Gastroesophageal sphincter (tissue), 4 donors: ENCODE measurements at regions not wholly inside any gene's neighbourhood (a gene's known extent, or its start where the extent isn't known, plus 50 kb on each side); places are given as distances from the start of the nearest gene placed in this dataset.
"Not testable (repeated sequence)": the region's sequence is repeated elsewhere in the genome, so short reads cannot be mapped to it uniquely, and the experiment has no call there.

Experiments used
- ATAC-seq: fragments of 150-250 bp; one replicate; pipeline ENCODE4 v1.9.1; 2016; ENCODE audit warnings: mild to moderate bottlenecking, moderate library complexity
- H3K27ac ChIP-seq, 4 donors: fragments of 200-600 bp; sonication (generic) in 3 of 4; 1 replicate in 3 of 4; 2 replicates in 1 of 4; pipeline ENCODE4 v1.5.1; 2016 to 2019
- H3K27me3 ChIP-seq: fragments of 200-600 bp; sonication (generic); one replicate; pipeline ENCODE4 v1.5.1; 2019
- H3K36me3 ChIP-seq, 2 donors: fragments of 200-600 bp; sonication (generic); one replicate each; pipeline ENCODE4 v1.5.1; 2019; ENCODE audit warnings: control low read depth in 1 of 2
- H3K4me1 ChIP-seq, 3 donors: fragments of 200-600 bp; sonication (generic); 1 replicate in 2 of 3; 2 replicates in 1 of 3; pipeline ENCODE4 v1.5.1; 2016 to 2019; ENCODE audit warnings: control low read depth in 2 of 3
- H3K4me3 ChIP-seq, 2 donors: fragments of 200-600 bp; sonication (generic); one replicate each; pipeline ENCODE4 v1.5.1; 2019; ENCODE audit warnings: mild to moderate bottlenecking in 1 of 2, moderate library complexity in 1 of 2
- H3K9me3 ChIP-seq, 3 donors: fragments of 200-600 bp; sonication (generic); one replicate each; pipeline ENCODE4 v1.5.1; 2017 to 2019; ENCODE audit warnings: control low read depth in 2 of 3
- CTCF ChIP-seq, 4 experiments: fragments of 200-600 bp in 2 of 4; fragments of 450-650 bp in 2 of 4; sonication (generic) in 1 of 4; IDR thresholded peaks; one replicate each; pipeline ENCODE4 v1.5.1; 2017 to 2019; ENCODE audit warnings: antibody characterized with exemption in 4 of 4, mild to moderate bottlenecking in 2 of 4, moderate library complexity in 2 of 4
- EP300 ChIP-seq: sonication (generic); formaldehyde crosslinking; IDR thresholded peaks from one replicate; pipeline ENCODE4 v1.6.1; 2017; ENCODE audit warnings: antibody characterized with exemption, mild to moderate bottlenecking
- POLR2A ChIP-seq, 2 donors: fragments of 450-650 bp; IDR thresholded peaks; one replicate each; pipeline ENCODE4 v1.6.1; 2017; ENCODE audit warnings: antibody characterized with exemption in 2 of 2, mild to moderate bottlenecking in 2 of 2, moderate library complexity in 1 of 2
- POLR2AphosphoS5 ChIP-seq: sonication (generic); formaldehyde crosslinking; IDR thresholded peaks from one replicate; pipeline ENCODE4 v1.6.1; 2017; ENCODE audit warnings: antibody characterized with exemption
- WGBS, 2 donors: methylation state at CpG; one replicate each; pipeline ENCODE4 v1.1.5; 2018; ENCODE audit warnings: low coverage in 1 of 2; 5-methylcytosine and 5-hydroxymethylcytosine counted together

GRCh38 chr11:98365190-98365589, 655.6 kb upstream of the CNTN5 start:
- Histone ChIP-seq H3K4me3 (no peak overlapping the region), H3K4me1 (no peaks in the 10 kb centered on the region), H3K36me3 (no peaks in the 10 kb centered on the region), H3K27ac (no peak overlapping the region), H3K9me3 (no peaks in the 10 kb centered on the region), H3K27me3 (no peaks in the 10 kb centered on the region)
- WGBS, 2 donors, result 66 to 94% methylated on average over 3 of the region's 3 CpGs
- ATAC-seq, result no peak
- TF ChIP-seq CTCF (IDR thresholded peaks at IDR 0.05) (no peak), POLR2AphosphoS5 (no peak), EP300 (no peak), POLR2A (IDR thresholded peaks at IDR 0.05) (no peak)

- H3K27ac ChIP-seq, result no peak overlapping the region
- WGBS, 2 donors, result 86 to 87% methylated on average over 2 of the region's 2 CpGs
- no peaks in the 10 kb centered on the region for H3K27me3 ChIP-seq
- H3K9me3 ChIP-seq, result no peaks in the 10 kb centered on the region
- H3K36me3 ChIP-seq, result no peaks in the 10 kb centered on the region
- no peak for ATAC-seq
- no peak overlapping the region for H3K4me3 ChIP-seq
- TF ChIP-seq POLR2AphosphoS5 (no peak), POLR2A (IDR thresholded peaks at IDR 0.05) (no peak), EP300 (no peak), CTCF (IDR thresholded peaks at IDR 0.05) (no peak)
- H3K4me1 ChIP-seq, result no peaks in the 10 kb centered on the region
Measured at GRCh38 chr11:98365941-98366340, 654.8 kb upstream of the CNTN5 start.

- Histone ChIP-seq H3K4me3 (no peak overlapping the region), H3K27ac (no peak overlapping the region), H3K4me1 (no peaks in the 10 kb centered on the region), H3K27me3 (no peaks in the 10 kb centered on the region), H3K9me3 (no peaks in the 10 kb centered on the region), H3K36me3 (no peaks in the 10 kb centered on the region)
- WGBS, 2 donors, result 55 to 76% methylated on average over 2 of the region's 2 CpGs
- TF ChIP-seq EP300, result no peak
- no peak for TF ChIP-seq CTCF (IDR thresholded peaks at IDR 0.05)
- TF ChIP-seq POLR2A (IDR thresholded peaks at IDR 0.05), result no peak
- no peak for TF ChIP-seq POLR2AphosphoS5
- ATAC-seq, result no peak
Measured at GRCh38 chr11:98390391-98390790, 630.4 kb upstream of the CNTN5 start.

- H3K27ac ChIP-seq, H3K4me3 ChIP-seq, H3K9me3 ChIP-seq, H3K36me3 ChIP-seq, ATAC-seq, H3K4me1 ChIP-seq, H3K27me3 ChIP-seq: not testable (repeated sequence)
- WGBS, 2 donors, result 87 to 89% methylated on average over 3 to 4 of the region's 4 CpGs
Measured at GRCh38 chr11:98394500-98394899, 626.2 kb upstream of the CNTN5 start.

- H3K9me3 ChIP-seq, result no peaks in the 10 kb centered on the region
- H3K36me3 ChIP-seq, result no peaks in the 10 kb centered on the region
- TF ChIP-seq EP300, result no peak
- no peaks in the 10 kb centered on the region for H3K27me3 ChIP-seq
- H3K4me1 ChIP-seq, result no peaks in the 10 kb centered on the region
- no peak overlapping the region for H3K27ac ChIP-seq
- H3K4me3 ChIP-seq, result no peak overlapping the region
- ATAC-seq, result no peak
Measured at GRCh38 chr11:98398508-98398907, 622.2 kb upstream of the CNTN5 start.

- no peak for ATAC-seq
- Histone ChIP-seq H3K4me1 (no peaks in the 10 kb centered on the region), H3K27me3 (no peaks in the 10 kb centered on the region), H3K27ac (no peak overlapping the region), H3K4me3 (no peak overlapping the region), H3K36me3 (no peaks in the 10 kb centered on the region), H3K9me3 (no peaks in the 10 kb centered on the region)
- no peak for TF ChIP-seq POLR2AphosphoS5
- no peak for TF ChIP-seq EP300
- no peak for TF ChIP-seq CTCF (IDR thresholded peaks at IDR 0.05)
- no peak for TF ChIP-seq POLR2A (IDR thresholded peaks at IDR 0.05)
Measured at GRCh38 chr11:98409069-98409468, 611.7 kb upstream of the CNTN5 start.
